ENCODE measurements at regions not wholly inside any gene's neighbourhood (a gene's known extent, or its start where the extent isn't known, plus 50 kb on each side); places are given as distances from the start of the nearest gene placed in this dataset.

GRCh38 chr2:6073191-6074088 is 381.3 kb downstream of the SOX11 start:
- Histone ChIP-seq H3K4me1 (no peaks in the 10 kb centered on the region), H3K36me3 (no peaks in the 10 kb centered on the region), H3K9me3 (no peaks in the 10 kb centered on the region), H3K27me3 (no peaks in the 10 kb centered on the region), H3K27ac (no peak overlapping the region), H3K4me3 (no peak overlapping the region)
- no peak for DNase-seq (ENCODE audit: low spot score in 2 of 2)
- TF ChIP-seq, protein P1, sequence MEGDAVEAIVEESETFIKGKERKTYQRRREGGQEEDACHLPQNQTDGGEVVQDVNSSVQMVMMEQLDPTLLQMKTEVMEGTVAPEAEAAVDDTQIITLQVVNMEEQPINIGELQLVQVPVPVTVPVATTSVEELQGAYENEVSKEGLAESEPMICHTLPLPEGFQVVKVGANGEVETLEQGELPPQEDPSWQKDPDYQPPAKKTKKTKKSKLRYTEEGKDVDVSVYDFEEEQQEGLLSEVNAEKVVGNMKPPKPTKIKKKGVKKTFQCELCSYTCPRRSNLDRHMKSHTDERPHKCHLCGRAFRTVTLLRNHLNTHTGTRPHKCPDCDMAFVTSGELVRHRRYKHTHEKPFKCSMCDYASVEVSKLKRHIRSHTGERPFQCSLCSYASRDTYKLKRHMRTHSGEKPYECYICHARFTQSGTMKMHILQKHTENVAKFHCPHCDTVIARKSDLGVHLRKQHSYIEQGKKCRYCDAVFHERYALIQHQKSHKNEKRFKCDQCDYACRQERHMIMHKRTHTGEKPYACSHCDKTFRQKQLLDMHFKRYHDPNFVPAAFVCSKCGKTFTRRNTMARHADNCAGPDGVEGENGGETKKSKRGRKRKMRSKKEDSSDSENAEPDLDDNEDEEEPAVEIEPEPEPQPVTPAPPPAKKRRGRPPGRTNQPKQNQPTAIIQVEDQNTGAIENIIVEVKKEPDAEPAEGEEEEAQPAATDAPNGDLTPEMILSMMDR (IDR thresholded peaks at IDR 0.05) = no peak
- intact Hi-C loops (cut with DNase I) = no loop called here

GRCh38 chr2:6074089-6074643 is 382.0 kb downstream of the SOX11 start:
- no peak for DNase-seq (ENCODE audit: low spot score in 2 of 2)
- Histone ChIP-seq H3K27ac (no peak overlapping the region), H3K4me3 (no peak overlapping the region), H3K9me3 (no peaks in the 10 kb centered on the region), H3K27me3 (no peaks in the 10 kb centered on the region), H3K4me1 (no peaks in the 10 kb centered on the region), H3K36me3 (no peaks in the 10 kb centered on the region)
- TF ChIP-seq, protein P1 (IDR thresholded peaks at IDR 0.05) = no peak
- intact Hi-C loops (cut with DNase I) = no loop called here

- Histone ChIP-seq H3K4me1 (no peaks in the 10 kb centered on the region), H3K36me3 (no peaks in the 10 kb centered on the region), H3K4me3 (no peak overlapping the region), H3K27ac (no peak overlapping the region), H3K27me3 (no peaks in the 10 kb centered on the region), H3K9me3 (no peaks in the 10 kb centered on the region)
- TF ChIP-seq, protein P1 (IDR thresholded peaks at IDR 0.05) = no peak
- intact Hi-C loops (cut with DNase I) = no loop called here
- no peak for DNase-seq (ENCODE audit: low spot score in 2 of 2)
Measured at GRCh38 chr2:6077585-6077984, 385.4 kb downstream of the SOX11 start.

DNA sequence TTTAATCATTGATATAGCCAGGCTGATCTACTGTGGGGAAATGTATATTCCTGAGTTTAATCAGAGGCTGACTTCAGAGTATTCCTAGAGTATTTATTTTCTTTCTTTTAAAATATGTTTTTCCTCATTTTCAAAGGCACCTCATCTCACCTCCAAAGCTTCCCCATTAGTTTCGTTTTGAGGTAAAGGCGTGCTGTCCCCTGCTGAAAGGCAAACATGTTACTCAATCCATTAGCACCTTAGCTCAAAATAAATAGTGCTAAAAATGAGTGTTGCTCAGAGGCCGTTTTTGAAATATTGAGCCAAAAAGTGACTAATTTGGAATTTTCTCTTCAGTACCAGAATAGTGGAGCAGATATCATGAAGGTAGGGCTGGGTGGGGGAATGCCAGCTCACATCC is 386.2 kb downstream of the SOX11 start:
- Histone ChIP-seq H3K36me3 (no peaks in the 10 kb centered on the region), H3K4me1 (no peaks in the 10 kb centered on the region), H3K9me3 (no peaks in the 10 kb centered on the region), H3K4me3 (no peak overlapping the region), H3K27ac (no peak overlapping the region), H3K27me3 (no peaks in the 10 kb centered on the region)
- intact Hi-C loops (cut with DNase I) = no loop called here
- TF ChIP-seq, protein P1 (IDR thresholded peaks at IDR 0.05) = no peak
- DNase-seq (ENCODE audit: low spot score in 2 of 2) = no peak

DNA sequence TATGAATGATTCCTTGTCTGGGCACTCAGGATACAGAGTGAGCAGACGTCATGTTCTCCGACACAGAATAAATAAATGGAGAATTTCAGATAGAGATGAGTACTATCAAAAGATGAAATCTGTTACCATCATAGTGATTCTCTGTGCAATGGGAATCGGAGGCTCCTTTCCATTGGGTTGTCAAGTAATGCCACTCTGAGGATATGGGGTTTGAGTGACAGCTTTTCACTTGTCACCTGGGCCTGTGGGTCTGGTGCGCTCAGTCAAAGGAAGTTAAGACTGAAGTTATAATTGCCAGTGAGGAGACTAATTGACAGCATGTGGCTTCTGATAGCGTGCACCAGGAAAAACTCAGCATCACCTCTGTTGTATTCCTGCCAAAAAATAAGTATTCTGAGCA is 387.2 kb downstream of the SOX11 start:
- no peak overlapping the region for H3K4me3 ChIP-seq
- H3K27ac ChIP-seq = no peak overlapping the region
- DNase-seq (ENCODE audit: low spot score in 2 of 2) = no peak
- no peaks in the 10 kb centered on the region for H3K36me3 ChIP-seq
- H3K27me3 ChIP-seq = no peaks in the 10 kb centered on the region
- no peaks in the 10 kb centered on the region for H3K9me3 ChIP-seq
- intact Hi-C loops (cut with DNase I) = no loop called here
- no peaks in the 10 kb centered on the region for H3K4me1 ChIP-seq
- TF ChIP-seq, protein P1 (IDR thresholded peaks at IDR 0.05) = no peak
